GM12878 (cell line): ENCODE measurements at regions not wholly inside any gene's neighbourhood (a gene's known extent, or its start where the extent isn't known, plus 50 kb on each side); places are given as distances from the start of the nearest gene placed in this dataset.

ENCODE experiments used
- ATAC-seq: fragments of 200-7000 bp; cut with Tn5 transposase; 3 replicates; pipeline ENCODE4 v1.9.1; 2020; ENCODE audit warnings: mild to moderate bottlenecking, moderate library complexity
- BruUV-seq: library from RNA; stranded (reverse); fragments of 400-500 nt; replicated peaks from 2 replicates; lab custom pipeline; 2021; lab: Mats Ljungman, UMichigan
- CTCF ChIA-PET: fragments of 300-600 bp; sonication (Branson Sonifier 250); formaldehyde crosslinking; extraction: SDS; loops from one replicate; lab custom pipeline; 2021; ENCODE audit warnings: inconsistent platforms; lab: Yijun Ruan, JAX
- POLR2A ChIA-PET: fragments of 350-600 bp; formaldehyde crosslinking; extraction: SDS; loops from one replicate; lab custom pipeline; 2021; ENCODE audit warnings: inconsistent platforms; lab: Charles Lee
- RAD21 ChIA-PET: fragments of 300-600 bp; sonication (Branson Sonifier 250); formaldehyde crosslinking; loops from one replicate; lab custom pipeline; 2023; ENCODE audit warnings: antibody characterized with exemption; ENCODE audit not compliant: unreplicated experiment; lab: Charles Lee
- SMC1A ChIA-PET: fragments of 300-600 bp; sonication (Branson Sonifier 250); formaldehyde crosslinking; loops from one replicate; lab custom pipeline; 2023; ENCODE audit not compliant: unreplicated experiment, uncharacterized antibody; lab: Charles Lee
- DNase-seq: peaks from one replicate; pipeline ENCODE4 v3.0.0-alpha.2; 2011; ENCODE audit warnings: low read depth, low spot score
- FAIRE-seq: peaks from 3 replicates; lab custom pipeline; 2011; peaks lifted over from hg19 to GRCh38; lab: Jason Lieb, UNC
- H2AFZ ChIP-seq: 2 replicates; pipeline ENCODE4 v1.6.0; 2011; ENCODE audit warnings: low read depth, low read length, control low read depth; ENCODE audit not compliant: control insufficient read depth
- H3K27ac ChIP-seq: 2 replicates; pipeline ENCODE4 v1.5.1; 2011; ENCODE audit warnings: control low read depth; ENCODE audit not compliant: control insufficient read depth, insufficient read depth
- H3K27me3 ChIP-seq, 2 experiments: replicated peaks in 1 of 2; 2 replicates each; pipeline versions ENCODE4 v1.6.0 to v1.6.1; 2011; ENCODE audit warnings: low read length in 1 of 2; ENCODE audit not compliant: control insufficient read depth in 2 of 2, insufficient read depth in 2 of 2
- H3K36me3 ChIP-seq, 2 experiments: 2 replicates each; pipeline ENCODE4 v1.5.1; 2011; ENCODE audit warnings: low read length in 1 of 2; ENCODE audit not compliant: control insufficient read depth in 2 of 2, insufficient read depth in 2 of 2
- H3K4me1 ChIP-seq: 2 replicates; pipeline ENCODE4 v1.6.1; 2011; ENCODE audit warnings: mild to moderate bottlenecking, low read length, moderate library complexity, mixed read lengths; ENCODE audit not compliant: control insufficient read depth, insufficient read depth
- H3K4me2 ChIP-seq: 2 replicates; pipeline ENCODE4 v1.6.0; 2011; ENCODE audit warnings: control low read depth; ENCODE audit not compliant: control insufficient read depth, insufficient read depth
- H3K4me3 ChIP-seq: fragments of 200-600 bp; sonication (generic); 2 replicates; pipeline ENCODE4 v1.5.1; 2016
- H3K79me2 ChIP-seq: 2 replicates; pipeline ENCODE4 v1.6.0; 2011; ENCODE audit warnings: low read length; ENCODE audit not compliant: control insufficient read depth, insufficient read depth
- H3K9ac ChIP-seq: 2 replicates; pipeline ENCODE4 v1.8.0; 2011; ENCODE audit warnings: low read length, control low read depth, mixed read lengths; ENCODE audit not compliant: control insufficient read depth, insufficient read depth
- H3K9me3 ChIP-seq: replicated peaks from 3 replicates; pipeline ENCODE4 v1.5.1; 2011; ENCODE audit warnings: mild to moderate bottlenecking, low read length; ENCODE audit not compliant: control insufficient read depth, insufficient read depth
- H4K20me1 ChIP-seq: 2 replicates; pipeline ENCODE4 v1.6.0; 2011; ENCODE audit not compliant: control insufficient read depth, insufficient read depth
- BCLAF1 ChIP-seq: fragments of 450-650 bp; IDR thresholded peaks from 2 replicates; pipeline ENCODE4 v1.6.1; 2017; ENCODE audit warnings: antibody characterized with exemption, mild to moderate bottlenecking, moderate library complexity
- CBX5 ChIP-seq: sonication (generic); IDR thresholded peaks from 2 replicates; pipeline ENCODE4 v1.6.1; 2016; ENCODE audit warnings: low read depth, moderate library complexity, mild to moderate bottlenecking, inconsistent platforms
- E2F4 ChIP-seq: IDR thresholded peaks from 2 replicates; pipeline ENCODE4 v1.6.1; 2012; ENCODE audit warnings: low read depth, low read length, improper control_type of control experiment
- FOXM1 ChIP-seq: IDR thresholded peaks from 2 replicates; pipeline ENCODE4 v1.6.1; 2012; ENCODE audit warnings: low read depth, mild to moderate bottlenecking, inconsistent platforms, low read length, moderate library complexity
- IRF5 ChIP-seq: fragments of 450-650 bp; IDR thresholded peaks from 2 replicates; pipeline ENCODE4 v1.6.1; 2017; ENCODE audit warnings: borderline replicate concordance
- JUNB ChIP-seq: IDR thresholded peaks from 2 replicates; pipeline ENCODE4 v1.6.1; 2016; ENCODE audit warnings: antibody characterized with exemption, mild to moderate bottlenecking
- NR2C1 ChIP-seq: fragments of 450-650 bp; IDR thresholded peaks from 2 replicates; pipeline ENCODE4 v1.6.1; 2017; ENCODE audit warnings: antibody characterized with exemption, mild to moderate bottlenecking, moderate library complexity
- RFX5 ChIP-seq: IDR thresholded peaks from 2 replicates; pipeline ENCODE4 v1.6.1; 2011; ENCODE audit warnings: low read depth, low read length, improper control_type of control experiment
- RUNX3 ChIP-seq: IDR thresholded peaks from 2 replicates; pipeline ENCODE4 v1.6.1; 2012; ENCODE audit warnings: low read length, inconsistent platforms
- SREBF1 ChIP-seq: IDR thresholded peaks from 2 replicates; pipeline ENCODE4 v1.6.1; 2012; ENCODE audit warnings: mild to moderate bottlenecking, low read length
- ZBTB40 ChIP-seq: fragments of 450-650 bp; IDR thresholded peaks from 2 replicates; pipeline ENCODE4 v1.6.1; 2016; ENCODE audit warnings: mild to moderate bottlenecking, moderate library complexity, borderline replicate concordance
- ZNF217 ChIP-seq: fragments of 450-650 bp; IDR thresholded peaks from 2 replicates; pipeline ENCODE4 v1.6.1; 2017; ENCODE audit warnings: antibody characterized with exemption, mild to moderate bottlenecking
- WGBS: methylation state at CpG from one replicate; pipeline ENCODE4 v1.1.6; 2016; ENCODE audit warnings: low lambda C conversion rate; ENCODE audit not compliant: insufficient replicate concordance, insufficient coverage; ENCODE audit errors: missing lambda C conversion rate; 5-methylcytosine and 5-hydroxymethylcytosine counted together
- in situ Hi-C: fragments of 300-500 bp; cut with MboI; formaldehyde crosslinking; loops from 9 replicates; pipeline ENCODE4 v1.14.3; 2018; ENCODE audit warnings: mixed read lengths
- intact Hi-C: fragments of 100-400 bp; cut with micrococcal nuclease; formaldehyde crosslinking; loops from one replicate; pipeline ENCODE4 v1.14.2; 2022; ENCODE audit not compliant: unreplicated experiment

- TF ChIP-seq E2F4 = no peak
- TF ChIP-seq RUNX3 = no peak
Observed at GRCh38 chr10:130424418-130424817, 288.2 kb downstream of the GLRX3 start (continued).

- H3K4me1 ChIP-seq = no peaks in the 10 kb centered on the region
- H3K27ac ChIP-seq = no peak overlapping the region
- FAIRE-seq (no peak), ATAC-seq (no peak), DNase-seq (no peak)
- 20% methylated on average over 5 of the region's 5 CpGs for WGBS
- BruUV-seq = no TSS peak
- TF ChIP-seq FOXM1 = no peak
- no peak for TF ChIP-seq ZBTB40
- no peak for TF ChIP-seq ZNF217
- TF ChIP-seq BCLAF1 = no peak
- TF ChIP-seq JUNB = no peak
- no peak for TF ChIP-seq IRF5
- no peak for TF ChIP-seq SREBF1
- no peak for TF ChIP-seq RFX5
- TF ChIP-seq CBX5 = no peak
- no peak for TF ChIP-seq NR2C1
- no peaks in the 10 kb centered on the region for H3K27me3 ChIP-seq
- no peaks in the 10 kb centered on the region for H4K20me1 ChIP-seq
- intact Hi-C loops (no loop called here), in situ Hi-C loops (no loop called here)
- ChIA-PET RAD21 (no interaction called here), POLR2A (no interaction called here), SMC1A (no interaction called here), CTCF (no interaction called here)
- H2AFZ ChIP-seq = no peak overlapping the region
- H3K9me3 ChIP-seq = no peaks in the 10 kb centered on the region
- H3K4me2 ChIP-seq = no peak overlapping the region
- no peaks in the 10 kb centered on the region for H3K79me2 ChIP-seq
- H3K4me3 ChIP-seq = no peak overlapping the region
- H3K9ac ChIP-seq = no peak overlapping the region
- H3K36me3 ChIP-seq = no peaks in the 10 kb centered on the region
Observed at GRCh38 chr10:130425169-130425568, 289.0 kb downstream of the GLRX3 start.
